ENCODE measurements at regions not wholly inside any gene's neighbourhood (a gene's known extent, or its start where the extent isn't known, plus 50 kb on each side); places are given as distances from the start of the nearest gene placed in this dataset.
"Not testable (repeated sequence)": the region's sequence is repeated elsewhere in the genome, so short reads cannot be mapped to it uniquely, and the experiment has no call there.

DNA sequence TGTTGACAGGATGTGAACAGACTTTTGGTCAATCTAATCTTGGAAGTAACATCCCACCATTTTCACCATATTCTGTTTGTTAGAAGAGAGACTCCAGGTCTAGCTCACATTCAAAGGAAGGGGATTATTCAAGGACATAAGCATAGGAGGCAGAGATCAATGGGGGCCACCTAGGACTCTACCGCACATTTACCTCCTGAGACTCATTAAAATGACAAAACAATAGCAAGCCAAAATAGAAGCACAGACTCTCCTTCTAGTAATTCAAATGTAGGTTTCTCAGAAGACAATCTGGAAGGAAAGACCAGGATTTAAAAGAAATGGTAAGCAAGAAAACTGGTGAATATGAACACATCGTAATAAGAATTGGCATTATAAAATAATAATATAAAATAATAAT, 156.4 kb upstream of the KYNU start:
- no peak for FAIRE-seq
- no peak for DNase-seq (ENCODE audit: insufficient read length, low spot score)

DNA sequence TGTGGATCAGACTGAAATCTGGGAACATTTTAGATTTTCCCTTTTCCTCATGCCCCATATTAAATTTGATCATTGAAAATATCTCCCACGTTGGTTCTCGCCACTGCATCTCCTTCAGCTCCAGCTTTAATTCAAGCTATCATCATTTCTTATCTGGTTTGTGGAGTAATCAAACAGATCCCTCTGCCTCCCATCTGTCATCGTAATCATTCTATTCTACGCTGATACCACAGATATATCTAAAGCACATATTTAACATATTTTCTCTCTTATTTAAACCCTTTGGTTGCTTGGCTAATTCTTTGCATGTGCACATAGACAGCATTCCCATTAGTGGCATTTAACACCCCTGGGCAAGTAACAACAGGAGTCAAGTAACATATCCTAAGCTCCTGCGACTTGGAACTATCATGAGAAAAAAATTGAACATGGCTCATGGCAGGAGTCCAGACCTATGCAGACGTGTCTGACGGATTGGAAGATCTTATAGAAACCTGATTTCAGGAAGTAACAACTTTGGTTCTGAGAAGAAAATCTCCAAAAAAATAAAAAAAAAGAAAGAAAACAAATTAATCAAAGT, 158.8 kb upstream of the KYNU start:
- DNase-seq (ENCODE audit: insufficient read length, low spot score) (no peak), FAIRE-seq (no peak)

DNA sequence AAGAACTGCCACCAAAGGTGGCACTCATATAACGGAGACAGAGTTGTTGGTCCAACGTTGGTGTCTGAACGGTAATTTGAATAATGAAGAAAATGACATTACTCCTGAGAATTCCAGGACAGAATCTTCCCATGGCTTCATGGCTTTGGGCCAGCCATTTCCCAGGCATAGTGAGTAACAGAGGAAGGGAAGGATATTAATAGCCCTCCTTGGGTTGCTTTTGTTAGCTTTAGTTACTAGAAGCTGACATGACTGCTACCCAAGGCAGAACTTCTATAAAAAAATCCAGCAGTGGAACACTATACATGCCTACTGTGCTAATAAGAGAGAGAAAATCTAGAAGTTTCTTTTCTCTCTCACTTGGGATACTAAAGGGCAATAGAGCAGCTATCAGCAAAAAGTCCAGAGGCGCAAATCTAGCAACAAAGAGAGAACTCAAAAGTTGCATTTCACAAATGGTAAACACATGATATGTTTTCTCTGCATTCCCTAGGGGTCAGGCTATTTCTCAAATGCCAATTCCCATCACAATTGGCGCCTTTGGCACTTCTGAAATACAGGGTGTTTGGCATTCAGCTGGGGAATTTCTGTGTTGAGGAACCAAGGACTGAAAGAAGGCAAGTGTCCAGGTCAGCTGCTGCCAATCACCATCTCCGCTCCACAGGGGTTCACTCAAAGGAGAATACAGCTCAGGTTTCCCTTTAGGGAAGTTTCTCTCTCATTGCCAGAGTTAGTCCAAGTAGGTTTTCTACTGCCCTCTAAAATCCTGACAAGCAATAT, 160.8 kb upstream of the KYNU start:
- no peak for FAIRE-seq
- DNase-seq (ENCODE audit: insufficient read length, low spot score) = no peak

DNA sequence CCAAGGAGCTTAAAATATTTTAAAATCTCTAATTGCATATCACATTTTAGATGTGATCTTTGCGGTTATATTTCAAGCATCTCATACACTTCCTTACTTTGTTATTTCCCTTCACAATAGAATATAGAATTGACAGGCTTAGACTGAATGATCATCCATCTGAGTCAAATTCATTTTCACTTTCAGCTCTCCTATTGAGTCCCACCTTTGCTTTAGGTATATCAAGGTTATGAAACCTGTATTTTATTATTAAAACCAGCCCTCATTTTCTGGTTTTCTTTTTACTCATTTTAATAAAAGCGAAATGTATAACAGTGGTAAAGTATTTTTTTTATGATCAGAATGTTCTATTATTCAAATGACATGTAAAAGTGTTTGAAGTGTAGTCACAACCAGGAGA, 162.9 kb upstream of the KYNU start:
- FAIRE-seq = no peak

DNA sequence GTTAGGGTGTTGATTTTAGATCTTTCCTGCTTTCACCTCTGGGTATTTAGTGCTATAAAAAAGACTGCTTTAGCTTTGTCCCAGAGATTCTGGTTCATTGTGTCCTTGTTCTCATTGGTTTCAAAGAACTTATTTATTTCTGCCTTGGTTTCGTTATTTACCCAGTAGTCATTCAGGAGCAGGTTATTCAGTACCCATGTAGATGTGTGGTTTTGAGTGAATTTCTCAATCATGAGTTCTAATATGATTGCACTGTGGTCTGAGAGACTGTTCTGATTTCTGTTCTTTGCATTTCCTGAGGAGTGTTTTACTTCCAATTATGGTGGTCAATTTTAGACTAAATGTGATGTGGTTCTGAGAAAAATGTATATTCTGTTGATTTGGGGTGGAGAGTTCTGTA, 167.1 kb upstream of the KYNU start:
- DNase-seq (ENCODE audit: insufficient read length, low spot score) (no peak), FAIRE-seq (no peak)

More for the DNA sequence above, 162.9 kb upstream of the KYNU start:
- no peak for DNase-seq (ENCODE audit: insufficient read length, low spot score)

DNA sequence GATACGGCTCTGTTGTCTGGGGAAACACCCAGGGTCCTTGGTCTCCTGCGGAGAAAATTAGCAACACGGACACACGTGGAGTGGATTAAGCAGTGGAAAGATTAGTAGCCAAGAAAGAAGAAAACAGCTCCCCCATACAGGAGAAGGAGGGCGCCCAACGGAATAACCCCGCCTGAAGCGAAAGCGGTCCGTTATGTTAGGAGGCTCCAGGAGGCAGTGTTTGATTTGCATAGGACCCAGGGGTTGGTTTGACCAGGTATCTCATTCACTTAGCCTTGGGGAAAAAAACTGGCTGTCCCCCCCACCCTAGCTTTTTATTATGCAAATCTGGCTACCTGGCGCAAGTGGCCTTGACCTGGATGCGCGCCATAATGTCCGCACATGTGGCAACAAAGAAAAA, 170.1 kb upstream of the KYNU start:
- DNase-seq (ENCODE audit: insufficient read length, low spot score) = no peak
- FAIRE-seq = no peak

DNA sequence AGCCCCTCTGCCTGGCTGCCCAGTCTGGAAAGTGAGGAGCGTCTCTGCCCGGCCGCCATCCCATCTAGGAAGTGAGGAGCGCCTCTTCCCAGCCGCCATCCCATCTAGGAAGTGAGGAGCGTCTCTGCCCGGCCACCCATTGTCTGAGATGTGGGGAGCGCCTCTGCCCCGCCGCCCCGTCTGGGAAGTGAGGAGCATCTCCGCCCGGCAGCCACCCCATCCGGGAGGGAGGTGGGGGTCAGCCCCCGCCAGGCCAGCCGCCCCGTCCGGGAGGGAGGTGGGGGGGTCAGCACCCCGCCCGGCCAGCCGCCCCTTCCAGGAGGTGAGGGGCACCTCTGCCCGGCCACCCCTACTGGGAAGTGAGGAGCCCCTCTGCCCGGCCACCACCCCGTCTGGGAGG, 175.1 kb upstream of the KYNU start:
- not testable (repeated sequence) for DNase-seq (ENCODE audit: insufficient read length, low spot score); FAIRE-seq

DNA sequence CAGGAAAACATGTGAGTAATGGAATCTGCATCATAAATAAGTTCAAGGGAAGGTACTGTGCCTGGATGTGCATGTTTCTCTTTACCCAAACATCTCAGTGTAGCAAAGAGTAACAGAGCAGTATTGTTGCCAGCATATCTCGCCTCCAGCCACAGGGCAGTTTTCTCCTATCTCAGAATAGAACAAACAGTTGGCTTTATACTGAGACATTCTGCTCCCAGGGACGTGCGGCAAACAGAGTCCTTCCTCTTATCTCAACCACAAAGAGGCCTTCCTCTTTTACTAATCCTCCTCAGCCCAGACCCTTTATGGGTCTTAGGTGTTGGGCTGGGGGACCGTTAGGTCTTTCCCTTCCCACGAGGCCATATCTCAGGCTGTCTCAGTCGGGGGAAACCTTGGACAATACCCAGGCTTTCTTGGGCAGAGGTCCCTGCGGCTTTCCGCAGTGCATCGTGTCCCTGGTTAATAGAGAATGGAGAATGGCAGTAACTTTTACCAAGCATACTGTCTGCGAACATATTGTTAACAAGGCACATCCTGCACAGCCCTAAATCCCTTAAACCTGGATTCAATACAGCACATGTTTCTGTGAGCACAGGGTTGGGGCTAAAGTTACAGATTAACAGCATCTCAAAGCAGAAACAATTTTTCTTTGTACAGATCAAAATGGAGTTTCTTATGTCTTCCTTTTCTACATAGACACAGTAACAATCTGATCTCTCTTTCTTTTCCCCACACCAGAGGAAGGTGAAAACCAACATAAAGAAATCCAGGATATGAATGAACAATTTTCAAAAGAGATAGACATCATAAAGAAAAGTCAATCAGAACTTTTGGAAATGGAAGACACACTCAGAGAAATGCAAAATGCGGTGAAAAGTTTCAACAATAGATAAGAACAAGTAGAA, 181.9 kb upstream of the KYNU start:
- DNase-seq (ENCODE audit: insufficient read length, low spot score); FAIRE-seq: not testable (repeated sequence)

DNA sequence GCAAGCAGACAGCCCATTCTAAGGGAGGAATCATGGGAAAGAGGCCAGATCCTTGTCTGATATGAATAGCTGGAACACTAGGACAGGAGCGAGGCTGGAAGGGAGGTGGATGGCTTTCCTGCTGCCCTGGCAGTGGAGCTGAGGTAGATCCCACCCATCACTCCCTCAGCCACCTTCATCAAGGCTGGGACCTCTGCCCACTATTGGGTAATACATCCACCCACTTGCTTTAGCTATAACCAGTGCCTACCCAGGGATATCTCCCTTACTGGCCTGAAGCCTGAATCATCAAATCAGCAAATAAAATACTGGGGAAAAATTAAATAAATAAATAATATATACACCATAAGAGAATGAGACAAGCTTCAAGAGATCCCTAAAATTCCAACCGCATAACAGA, 183.2 kb upstream of the KYNU start:
- FAIRE-seq = no peak
- DNase-seq (ENCODE audit: insufficient read length, low spot score) = no peak

DNA sequence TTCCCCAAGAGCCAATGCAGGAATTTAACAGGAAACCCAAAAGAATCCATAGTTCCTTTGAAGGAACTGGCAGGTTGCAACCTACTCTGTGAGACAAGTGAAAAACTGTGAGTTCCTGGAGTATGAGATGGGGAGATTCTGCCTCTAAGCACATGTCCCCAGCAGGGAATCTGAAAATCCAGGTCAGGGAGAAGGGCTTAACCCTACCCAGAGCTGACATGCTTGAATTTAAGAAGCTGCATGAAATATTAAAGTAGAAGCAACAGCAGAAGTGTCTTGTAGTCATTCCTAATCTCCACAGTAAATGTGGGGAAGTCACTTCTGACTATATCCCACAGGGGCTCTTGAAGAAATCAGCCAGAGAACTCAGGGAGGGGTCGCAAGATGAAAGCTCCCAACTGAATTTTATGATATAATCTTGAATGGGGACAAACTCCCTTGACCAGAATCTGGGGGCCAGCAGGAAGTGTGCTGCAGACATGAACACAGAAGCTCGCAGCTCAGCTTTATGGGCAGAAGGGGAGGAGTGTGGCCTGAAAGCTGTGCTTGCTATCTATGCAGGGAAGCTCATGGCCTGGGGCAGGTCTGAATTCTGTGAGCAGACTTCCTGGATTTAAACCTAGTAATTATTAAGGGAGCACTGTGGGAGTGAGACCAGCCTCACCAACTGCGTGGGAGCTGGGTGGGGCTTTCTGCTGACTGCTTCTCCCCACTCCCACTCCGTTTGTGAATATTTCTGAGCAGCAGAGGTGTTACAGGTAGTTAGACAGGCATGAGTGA, 184.1 kb upstream of the KYNU start:
- DNase-seq (ENCODE audit: insufficient read length, low spot score) = no peak
- FAIRE-seq = no peak

DNA sequence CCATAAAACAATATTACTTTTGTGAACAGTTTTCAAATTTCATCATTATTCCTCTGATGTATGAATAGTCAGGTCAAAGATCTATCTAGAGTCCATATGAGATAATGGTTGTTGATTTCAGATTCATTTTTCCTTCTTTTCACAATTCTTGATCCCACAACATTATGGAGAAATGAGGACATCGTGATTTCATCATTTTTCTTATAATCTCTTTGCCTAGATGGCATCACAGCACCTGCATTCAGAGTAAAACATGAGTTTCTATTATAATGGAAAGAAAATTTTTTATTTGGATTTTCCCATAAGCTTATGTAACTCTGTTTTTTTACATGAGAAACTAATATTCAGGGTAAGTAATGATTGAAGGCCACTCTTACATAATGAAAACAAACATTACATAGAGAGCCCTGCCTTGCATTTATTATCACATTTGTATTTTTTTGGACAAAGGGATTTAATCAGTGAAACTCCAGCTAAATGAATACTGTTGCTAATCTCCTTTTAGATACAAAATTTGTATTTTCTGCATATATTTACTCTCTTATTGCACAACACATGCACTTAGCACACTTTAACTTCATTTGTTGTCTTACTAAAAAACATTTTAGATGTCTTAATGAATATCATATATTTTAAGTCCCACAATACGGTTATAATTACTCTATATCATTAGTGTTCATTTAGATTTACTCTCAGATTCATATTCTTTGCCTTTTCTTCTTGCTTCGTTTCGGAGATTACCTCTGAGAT, 188.4 kb upstream of the KYNU start:
- FAIRE-seq (no peak), DNase-seq (ENCODE audit: insufficient read length, low spot score) (no peak)

DNA sequence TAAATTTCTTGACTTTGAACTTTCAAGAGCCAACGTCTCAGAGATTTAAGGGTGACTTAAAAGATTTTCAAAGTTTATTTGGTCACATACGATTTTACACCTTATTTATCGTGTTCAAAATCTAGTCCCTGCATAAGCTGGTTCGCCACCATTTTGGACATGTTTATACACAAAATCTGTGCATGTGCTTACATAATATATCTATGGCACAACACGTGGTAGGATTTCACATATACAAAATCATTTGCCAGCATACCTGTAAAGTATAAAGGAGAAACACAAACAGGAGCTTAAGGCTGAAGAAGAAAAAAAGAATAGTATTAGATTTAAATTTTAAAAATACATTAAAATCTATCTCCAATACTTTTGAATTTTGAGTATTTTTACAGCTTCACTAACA, 190.0 kb upstream of the KYNU start:
- DNase-seq (ENCODE audit: insufficient read length, low spot score) (no peak), FAIRE-seq (no peak)

DNA sequence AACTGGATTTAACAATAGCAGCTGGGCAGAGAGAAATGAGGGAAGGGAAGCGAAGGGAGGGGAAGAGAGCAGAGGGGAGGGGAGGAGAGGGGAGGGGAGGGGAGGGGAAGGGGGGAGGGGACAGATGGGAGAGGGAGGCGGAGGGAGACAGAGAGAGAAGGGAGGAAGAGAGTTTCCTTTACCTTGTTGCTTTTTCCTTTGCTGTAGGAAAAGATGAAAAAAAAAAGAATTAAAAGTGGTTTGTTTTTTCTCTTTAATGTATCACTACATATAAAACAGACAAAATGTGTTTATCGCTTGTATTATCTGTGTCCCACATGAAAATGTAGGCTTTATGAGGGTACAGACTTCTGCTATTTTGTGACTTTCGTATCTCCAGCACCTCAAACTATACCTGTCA, 190.4 kb upstream of the KYNU start:
- DNase-seq (ENCODE audit: insufficient read length, low spot score) = no peak
- no peak for FAIRE-seq

DNA sequence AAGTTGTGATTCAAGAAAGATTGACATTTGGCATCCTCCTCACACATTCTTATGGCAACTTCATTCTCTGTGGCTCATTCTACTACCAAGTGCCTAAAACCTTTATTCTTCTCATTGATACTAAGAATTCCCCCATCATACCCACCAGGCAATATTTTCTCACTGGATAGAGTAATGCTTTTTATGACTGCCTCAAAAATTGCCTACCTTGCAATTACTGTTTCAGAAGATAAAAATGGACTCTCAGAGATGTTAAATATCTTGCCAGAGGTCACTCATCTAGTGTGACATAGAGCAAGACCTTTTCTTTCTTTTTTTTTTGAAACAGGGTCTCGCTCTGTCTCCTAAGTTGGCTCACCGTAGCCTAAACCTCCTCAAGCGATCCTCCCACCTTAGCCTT, 192.8 kb upstream of the KYNU start:
- FAIRE-seq (no peak), DNase-seq (ENCODE audit: insufficient read length, low spot score) (no peak)

DNA sequence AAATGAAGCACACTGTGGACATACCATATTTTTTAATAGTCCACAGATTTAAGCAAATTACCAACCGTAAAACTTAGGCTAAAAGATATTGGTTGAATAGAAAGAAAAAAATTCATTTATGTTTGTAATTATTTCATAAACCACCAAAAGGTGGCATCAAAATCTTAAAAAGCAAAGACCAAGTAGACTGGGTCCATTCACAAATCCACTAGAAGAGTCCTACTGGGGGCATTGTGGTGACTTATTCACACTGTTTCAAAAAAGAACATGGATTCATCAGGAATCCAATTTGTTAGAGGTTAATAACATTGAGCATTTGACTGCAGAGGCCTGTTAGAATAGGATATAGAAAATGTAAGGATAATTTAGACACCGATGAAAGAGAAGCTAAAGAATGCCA, 194.9 kb upstream of the KYNU start:
- DNase-seq (ENCODE audit: insufficient read length, low spot score) = no peak
- no peak for FAIRE-seq

DNA sequence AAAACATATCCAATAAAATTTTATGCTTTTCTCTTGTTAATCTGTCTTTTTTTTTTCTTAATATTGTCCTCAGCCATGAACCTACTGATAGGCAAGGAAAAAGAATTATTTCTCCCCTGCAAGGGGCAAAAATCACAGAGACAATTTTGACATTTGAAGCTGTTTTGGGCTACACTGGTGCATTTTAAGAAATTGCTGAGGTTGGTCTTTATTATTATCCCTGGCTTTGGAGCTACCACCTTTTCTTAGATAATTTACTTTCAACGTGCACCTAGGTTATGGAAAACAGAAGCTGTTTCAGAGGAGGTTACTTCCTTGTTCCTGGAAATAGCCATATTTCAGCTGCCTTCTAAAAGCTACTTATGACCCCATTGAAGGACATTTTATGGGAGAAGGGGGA, 195.5 kb upstream of the KYNU start:
- FAIRE-seq = no peak

DNA sequence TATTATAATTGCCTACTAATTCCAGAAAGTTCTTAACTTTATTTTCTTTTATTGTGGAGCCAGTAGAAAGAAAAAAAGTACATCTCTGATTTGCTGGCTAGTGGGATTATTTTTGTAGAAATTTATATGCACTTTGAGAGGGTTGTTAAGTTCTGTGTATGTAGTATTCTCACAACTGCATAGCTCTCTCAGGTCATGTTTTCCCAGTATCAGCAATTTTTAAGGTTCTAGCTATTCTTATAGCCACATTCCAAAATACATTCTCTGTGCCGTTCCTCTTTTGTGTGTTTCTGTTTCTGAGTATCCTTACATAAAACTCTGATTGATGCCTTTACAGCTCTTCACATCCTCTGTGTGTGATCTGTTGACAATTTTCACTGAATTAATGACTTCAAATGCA, 199.3 kb upstream of the KYNU start:
- FAIRE-seq (no peak), DNase-seq (ENCODE audit: insufficient read length, low spot score) (no peak)

More for the DNA sequence above, 195.5 kb upstream of the KYNU start:
- DNase-seq (ENCODE audit: insufficient read length, low spot score) = no peak

DNA sequence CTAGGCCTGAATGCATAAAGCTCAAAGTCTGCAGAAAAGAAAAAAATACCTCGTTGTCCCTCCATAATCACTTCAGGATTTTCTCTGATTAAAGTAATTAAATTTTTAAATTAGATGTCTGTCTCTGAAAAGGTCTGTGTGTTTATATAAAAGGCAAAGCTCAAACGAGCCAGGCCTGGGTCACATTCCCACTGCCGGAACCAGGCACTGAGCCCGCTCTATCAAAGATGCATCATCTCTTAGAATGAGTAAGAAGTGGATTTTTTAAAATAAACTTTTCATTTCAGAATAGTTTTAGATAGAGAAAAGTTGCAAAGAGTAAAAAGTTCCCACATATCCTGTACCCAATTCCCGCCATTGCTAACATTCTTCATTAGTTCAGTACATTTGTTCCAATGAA, 202.1 kb upstream of the KYNU start:
- DNase-seq (ENCODE audit: insufficient read length, low spot score) (no peak), FAIRE-seq (no peak)

DNA sequence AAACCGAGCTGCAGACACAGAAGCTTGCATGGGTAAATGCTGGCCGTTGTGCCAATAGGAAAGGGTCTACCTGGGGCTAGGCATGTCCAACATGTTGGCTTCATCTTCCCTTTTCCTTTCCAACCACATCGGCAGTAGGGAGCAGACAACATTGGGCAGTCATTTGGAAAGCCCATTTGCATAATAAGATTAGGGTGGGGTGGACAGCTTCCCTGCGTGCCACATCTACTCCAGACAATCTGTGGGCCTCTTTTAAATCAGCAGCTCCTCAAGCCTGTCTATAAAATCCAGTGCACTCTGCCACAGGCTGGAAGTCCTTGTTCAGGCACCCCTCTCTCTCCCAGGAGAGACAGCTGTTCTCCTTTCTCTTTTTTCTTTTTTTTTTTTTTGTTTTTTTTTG, 203.6 kb upstream of the KYNU start:
- DNase-seq (ENCODE audit: insufficient read length, low spot score) = no peak

DNA sequence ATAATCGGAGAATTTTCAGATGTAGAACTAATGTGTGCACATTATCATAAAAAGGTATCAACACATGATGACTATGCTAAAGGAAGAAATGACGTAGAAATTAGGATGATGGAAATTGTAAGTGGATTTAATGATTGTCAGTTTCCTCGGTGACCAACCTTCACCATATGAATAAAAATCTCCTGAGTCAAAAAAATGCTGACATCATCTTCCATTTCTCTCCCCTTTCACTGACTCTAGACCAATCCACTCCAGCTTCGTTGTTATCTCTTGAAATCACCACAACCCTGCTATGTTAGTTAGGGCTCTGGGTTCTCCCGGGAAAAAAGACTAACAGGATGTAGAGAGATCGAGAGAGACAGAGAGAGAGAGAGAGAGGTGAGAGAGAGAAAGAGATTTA, 204.8 kb upstream of the KYNU start:
- DNase-seq (ENCODE audit: insufficient read length, low spot score) (no peak), FAIRE-seq (no peak)

More for the DNA sequence above, 203.6 kb upstream of the KYNU start:
- no peak for FAIRE-seq

Measured in GM19239 (cell line).